Stomach (tissue), 4 donors: ENCODE measurements at regions not wholly inside any gene's neighbourhood (a gene's known extent, or its start where the extent isn't known, plus 50 kb on each side); places are given as distances from the start of the nearest gene placed in this dataset.

Source experiments
- CTCF ChIP-seq, 7 experiments: fragments of 450-650 bp in 4 of 7; fragments of 200-600 bp in 3 of 7; sonication (generic) in 3 of 7; IDR thresholded peaks; one replicate each; pipeline ENCODE4 v1.5.1; 2016 to 2019; ENCODE audit warnings: antibody characterized with exemption in 7 of 7, control low read depth in 2 of 7, mild to moderate bottlenecking in 1 of 7
- POLR2A ChIP-seq, 4 donors: fragments of 450-650 bp; IDR thresholded peaks; one replicate each; pipeline ENCODE4 v1.6.1; 2016; ENCODE audit warnings: antibody characterized with exemption in 4 of 4, control low read depth in 2 of 4, mild to moderate bottlenecking in 1 of 4, moderate library complexity in 1 of 4

DNA sequence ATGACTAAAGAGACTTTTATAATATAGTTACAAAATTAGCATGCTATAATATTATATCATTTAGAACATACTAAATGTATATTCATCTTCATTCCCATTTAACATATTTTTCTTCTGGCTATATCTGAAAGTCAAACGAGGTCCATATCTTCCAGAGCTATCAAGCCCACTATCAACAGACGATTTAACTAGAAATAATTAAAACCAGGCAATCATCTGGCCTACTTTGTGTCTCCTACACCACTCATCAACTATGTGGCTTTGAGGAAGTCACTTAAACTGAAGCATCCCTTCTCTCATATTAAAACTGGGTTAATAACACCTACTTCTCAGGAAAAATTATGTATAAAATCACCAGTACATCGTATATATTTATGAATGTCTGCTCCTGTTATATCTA lies 1330.5 kb upstream of the PABPC4L start:
- TF ChIP-seq CTCF (IDR thresholded peaks at IDR 0.05) (no peak), POLR2A (IDR thresholded peaks at IDR 0.05) (no peak)
